ENCODE measurements at regions not wholly inside any gene's neighbourhood (a gene's known extent, or its start where the extent isn't known, plus 50 kb on each side); places are given as distances from the start of the nearest gene placed in this dataset.

DNA sequence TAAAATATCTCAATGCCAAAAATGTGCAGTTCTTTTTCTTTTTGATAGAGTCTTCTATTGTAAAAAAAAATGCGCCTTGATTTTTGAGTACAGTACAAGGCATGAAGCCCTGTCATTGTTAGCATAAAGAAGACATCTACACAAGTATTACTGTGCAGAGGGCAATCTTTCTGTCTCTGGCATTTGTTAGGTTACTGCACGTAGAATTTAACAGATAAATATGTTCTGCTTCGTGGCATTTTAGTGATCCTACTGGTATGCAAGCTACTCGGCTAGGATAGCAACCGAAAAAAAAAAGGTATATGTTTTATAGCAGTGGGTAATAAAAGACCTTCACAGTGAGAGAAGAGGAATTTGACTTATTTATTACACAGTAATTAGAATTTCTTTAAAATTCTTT, 492.9 kb upstream of the ADGRL2 start (continued):
- no peak for TF ChIP-seq GTF2F1 (IDR thresholded peaks at IDR 0.05; ENCODE audit: borderline replicate concordance, low read depth, low read length)
- TF ChIP-seq, protein P1, sequence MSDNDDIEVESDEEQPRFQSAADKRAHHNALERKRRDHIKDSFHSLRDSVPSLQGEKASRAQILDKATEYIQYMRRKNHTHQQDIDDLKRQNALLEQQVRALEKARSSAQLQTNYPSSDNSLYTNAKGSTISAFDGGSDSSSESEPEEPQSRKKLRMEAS (IDR thresholded peaks at IDR 0.05) = no peak
- TF ChIP-seq CBX8 (IDR thresholded peaks at IDR 0.05; ENCODE audit: borderline replicate concordance, low read depth, low read length) = no peak
- TF ChIP-seq, protein P2, sequence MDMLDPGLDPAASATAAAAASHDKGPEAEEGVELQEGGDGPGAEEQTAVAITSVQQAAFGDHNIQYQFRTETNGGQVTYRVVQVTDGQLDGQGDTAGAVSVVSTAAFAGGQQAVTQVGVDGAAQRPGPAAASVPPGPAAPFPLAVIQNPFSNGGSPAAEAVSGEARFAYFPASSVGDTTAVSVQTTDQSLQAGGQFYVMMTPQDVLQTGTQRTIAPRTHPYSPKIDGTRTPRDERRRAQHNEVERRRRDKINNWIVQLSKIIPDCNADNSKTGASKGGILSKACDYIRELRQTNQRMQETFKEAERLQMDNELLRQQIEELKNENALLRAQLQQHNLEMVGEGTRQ (IDR thresholded peaks at IDR 0.05; ENCODE audit: low read length) = no peak
- no peak for TF ChIP-seq HDAC2 (IDR thresholded peaks at IDR 0.05; ENCODE audit: borderline replicate concordance in 1 of 2, low read depth in 2 of 2, low read length in 2 of 2)

Measured in H1 (cell line).